GM18526 (cell line): ENCODE measurements at regions not wholly inside any gene's neighbourhood (a gene's known extent, or its start where the extent isn't known, plus 50 kb on each side); places are given as distances from the start of the nearest gene placed in this dataset.

Experiments
- POLR2A ChIP-seq: IDR thresholded peaks from 3 replicates; pipeline ENCODE4 v1.6.1; 2011; ENCODE audit not compliant: insufficient read length; ENCODE audit errors: extremely low read depth

- no peak for TF ChIP-seq POLR2A
These were observed 49.8 kb upstream of the PARP11 start for GRCh38 chr12:3923021-3923420.
